NOMO-1 treated with dmso at 0.1 percent for 144 hours (cell line): ENCODE measurements at regions not wholly inside any gene's neighbourhood (a gene's known extent, or its start where the extent isn't known, plus 50 kb on each side); places are given as distances from the start of the nearest gene placed in this dataset.

Experiments
- DNase-seq: peaks from one replicate; lab custom pipeline; 2025; ENCODE audit not compliant: unreplicated experiment; lab: John Stamatoyannopoulos, UW

- DNase-seq, result no peak
Observed at GRCh38 chr17:69761767-69762321, 313.2 kb upstream of the KCNJ16 start.

DNA sequence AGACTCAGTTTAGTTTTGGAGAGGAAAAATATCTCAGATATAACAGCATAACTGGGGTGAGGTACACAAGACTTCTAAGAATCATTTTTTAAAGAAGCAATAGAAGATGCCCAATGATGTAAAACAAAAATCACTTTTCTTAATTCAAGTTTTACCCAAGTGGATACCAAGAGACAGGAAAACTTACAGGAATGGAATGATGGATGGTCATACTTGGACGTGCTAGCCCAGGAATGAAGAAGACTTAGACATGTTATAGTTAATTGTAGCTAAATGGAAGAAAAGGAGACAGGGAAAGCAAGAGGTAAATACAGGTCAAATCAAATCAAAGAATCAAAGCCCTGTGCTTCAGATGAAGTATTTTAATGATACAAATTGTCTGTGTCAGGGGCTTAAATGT, 312.7 kb upstream of the KCNJ16 start:
- no peak for DNase-seq

DNA sequence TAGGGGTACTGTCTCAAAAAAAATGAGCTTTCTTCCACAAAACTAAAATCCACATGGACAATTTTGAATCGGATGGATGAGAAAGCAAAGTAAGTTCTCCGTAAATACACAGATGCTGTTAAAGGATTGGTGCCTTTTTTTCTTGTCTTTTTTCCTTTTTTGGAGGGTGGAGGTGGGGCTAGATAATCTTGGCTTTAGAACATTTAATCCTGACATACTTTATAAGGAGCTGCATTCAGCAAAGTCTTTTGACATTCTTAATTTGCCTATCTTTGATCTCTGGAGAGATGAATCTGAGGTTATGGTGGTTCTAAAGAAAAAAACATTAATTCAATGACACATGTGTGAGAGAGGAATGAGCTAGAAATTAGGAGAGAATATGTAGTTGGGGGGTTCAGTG, 312.3 kb upstream of the KCNJ16 start:
- DNase-seq, result no peak

- no peak for DNase-seq
Observed at GRCh38 chr17:69763503-69763902, 311.5 kb upstream of the KCNJ16 start.

DNA sequence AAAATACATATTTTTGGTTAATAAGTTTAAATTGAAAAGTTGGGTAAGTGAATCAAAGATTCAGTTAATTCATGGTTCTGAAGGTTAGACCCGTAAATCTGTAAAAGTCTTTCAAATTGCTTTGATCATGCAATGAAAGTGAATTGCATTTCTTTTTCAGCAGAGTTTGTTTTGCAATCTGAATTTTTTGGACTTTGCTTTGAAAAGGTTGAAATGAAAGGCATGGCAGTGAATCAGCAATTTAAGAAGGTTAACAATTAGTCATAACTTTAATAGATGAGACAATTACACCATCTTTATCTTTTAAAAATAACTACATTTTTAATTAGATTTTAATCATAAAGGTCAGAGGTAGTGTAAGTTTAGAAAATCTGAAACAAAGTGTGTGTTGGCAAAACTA, 310.9 kb upstream of the KCNJ16 start:
- DNase-seq, result no peak

DNA sequence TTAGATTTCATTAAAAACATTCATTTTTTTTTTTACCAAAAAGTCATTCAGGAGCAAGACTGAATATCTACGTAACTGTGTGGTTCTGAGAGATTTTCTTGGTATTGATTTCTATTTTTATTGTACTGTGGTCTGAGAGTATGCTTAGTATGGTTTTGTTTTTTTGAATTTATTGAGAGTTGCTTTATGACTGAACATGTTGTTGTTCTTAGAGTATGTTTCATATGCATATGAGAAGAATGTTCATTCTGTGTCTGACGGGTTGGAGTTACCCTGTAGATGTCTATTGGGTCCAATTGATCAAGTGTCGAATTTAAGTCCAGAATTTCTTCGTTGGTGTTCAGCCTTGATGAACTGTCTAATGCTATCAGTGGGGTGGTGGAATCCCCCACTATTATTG, 306.0 kb upstream of the KCNJ16 start:
- DNase-seq, result no peak

DNA sequence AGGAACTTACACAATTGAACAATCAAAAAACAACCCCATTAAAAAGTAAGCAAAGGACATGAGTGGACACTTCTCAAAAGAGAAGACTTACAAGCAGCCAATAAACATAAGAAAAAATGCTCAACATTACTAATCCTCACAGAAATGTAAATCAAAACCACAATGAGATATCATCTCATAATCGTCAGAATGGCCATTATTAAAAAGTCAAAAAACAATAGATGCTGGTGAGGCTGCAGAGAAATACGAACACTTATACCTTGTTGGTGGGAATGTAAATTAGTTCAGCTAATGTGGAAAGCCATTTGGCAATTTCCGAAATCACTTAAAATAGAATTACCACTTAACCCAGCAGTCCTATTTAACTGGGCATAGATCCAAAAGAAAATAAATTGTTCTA, 301.9 kb upstream of the KCNJ16 start:
- DNase-seq, result no peak

- DNase-seq, result no peak
Observed at GRCh38 chr17:69779378-69780214, 295.4 kb upstream of the KCNJ16 start.

DNA sequence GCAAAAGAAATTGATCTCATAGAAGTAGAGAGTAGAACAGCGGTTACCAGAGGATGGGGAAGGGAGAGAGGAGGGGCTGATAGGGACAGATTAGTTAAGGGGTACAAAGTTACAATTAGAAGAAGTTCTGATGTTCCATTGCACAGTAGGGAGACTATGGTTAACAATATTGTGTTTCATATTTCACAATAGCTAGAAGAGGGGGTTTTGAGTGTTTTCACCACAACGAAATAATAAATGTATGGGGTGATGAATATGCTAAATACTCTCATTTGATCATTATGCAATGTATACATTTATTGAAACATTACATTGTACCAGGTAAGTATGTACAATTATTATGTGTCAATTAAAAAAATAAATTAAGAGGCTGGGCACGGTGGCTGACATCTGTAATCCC, 291.2 kb upstream of the KCNJ16 start:
- DNase-seq, result no peak

DNA sequence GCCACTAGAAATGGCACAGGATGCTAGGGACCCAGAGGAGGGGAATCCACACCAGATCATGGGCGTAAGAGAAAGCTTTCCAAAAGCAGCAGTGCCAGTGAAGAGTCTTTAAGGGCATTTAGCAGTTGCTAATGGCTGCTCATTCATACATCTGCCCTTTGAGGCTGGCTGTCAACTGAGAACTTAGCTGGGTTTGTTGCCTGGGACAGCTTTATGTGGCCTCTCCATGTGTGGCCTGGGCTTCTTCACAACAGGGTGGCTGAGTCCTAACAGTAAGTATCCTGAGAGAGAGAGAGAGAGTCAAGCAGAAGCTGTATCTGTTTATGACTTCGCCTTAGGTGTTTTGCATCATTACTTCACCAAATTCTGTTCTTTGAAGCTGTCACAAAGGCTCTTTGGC, 286.1 kb upstream of the KCNJ16 start:
- no peak for DNase-seq

DNA sequence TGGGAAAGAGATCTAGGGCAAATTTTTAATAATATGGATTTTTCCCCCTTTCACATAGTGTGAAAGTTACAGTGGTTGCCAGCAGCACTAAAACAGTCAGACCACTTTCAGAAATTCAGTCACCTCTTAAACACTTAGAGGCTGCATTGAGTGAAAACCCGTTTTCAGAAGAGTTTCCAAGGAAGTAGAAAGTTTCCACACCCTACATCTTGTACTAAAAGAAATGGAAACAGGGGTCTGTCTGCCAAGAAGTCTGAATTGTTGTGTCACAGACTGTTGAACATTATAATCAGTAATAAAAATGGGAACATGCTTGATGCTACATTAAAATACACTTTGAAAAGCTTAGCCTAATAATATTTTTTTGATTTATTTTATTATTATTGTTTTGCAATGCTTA, 278.9 kb upstream of the KCNJ16 start:
- DNase-seq, result no peak

- DNase-seq, result no peak
Observed at GRCh38 chr17:69800870-69801269, 274.2 kb upstream of the KCNJ16 start.

GRCh38 chr17:69801368-69801767, 273.7 kb upstream of the KCNJ16 start:
- DNase-seq, result no peak

DNA sequence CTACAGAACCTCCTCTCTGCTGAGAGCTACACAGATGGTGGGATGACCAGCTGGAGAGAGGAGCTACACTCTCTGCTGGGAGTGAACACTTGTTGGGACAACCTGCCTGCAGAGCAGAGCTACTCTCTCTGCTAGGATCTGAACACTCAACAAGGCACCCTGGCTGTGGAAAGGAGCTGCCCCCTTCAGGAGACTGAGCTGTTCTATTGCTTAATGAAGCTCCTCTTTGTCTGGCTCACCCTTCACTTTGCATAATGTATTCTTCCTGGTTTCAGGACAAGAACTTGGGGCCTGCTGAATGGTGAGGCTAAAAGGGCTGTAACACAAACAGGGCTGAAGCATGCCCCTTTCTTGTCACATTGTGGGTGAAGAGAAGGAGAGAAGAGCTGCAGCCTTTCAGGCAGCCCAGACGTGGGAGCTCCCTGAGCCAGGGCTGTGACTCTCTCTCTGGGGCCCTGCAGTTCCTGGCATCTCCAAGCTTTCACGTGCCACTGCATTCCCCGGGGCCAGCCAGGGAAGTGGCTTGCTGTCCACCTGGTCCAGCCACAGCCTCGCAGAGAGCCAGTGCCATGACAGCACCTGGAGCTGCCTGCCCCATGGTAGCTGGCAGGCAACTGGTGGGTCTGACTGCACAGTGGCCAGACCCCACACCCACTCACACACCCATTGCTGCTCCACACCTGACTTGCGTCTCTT, 272.8 kb upstream of the KCNJ16 start:
- no peak for DNase-seq

DNA sequence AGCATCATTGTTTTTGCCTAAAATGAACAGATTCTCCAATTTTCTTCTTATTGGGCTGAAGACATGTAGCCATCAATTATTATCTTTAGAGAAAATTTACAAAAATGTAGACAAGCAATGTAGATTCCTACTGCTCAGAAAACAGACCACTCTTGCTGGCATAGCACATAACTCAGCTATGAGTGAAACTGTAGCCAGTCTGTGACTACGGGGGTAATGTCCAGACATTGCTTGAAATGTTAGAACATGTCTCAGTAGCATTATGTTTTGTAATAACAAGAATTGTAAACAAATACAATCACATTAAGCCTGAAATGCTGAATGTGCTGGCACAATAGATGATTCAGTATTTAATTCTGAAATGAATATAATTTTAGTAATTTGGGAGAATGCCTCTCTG, 265.7 kb upstream of the KCNJ16 start:
- no peak for DNase-seq

- no peak for DNase-seq
Observed at GRCh38 chr17:69810326-69810965, 264.6 kb upstream of the KCNJ16 start.

- no peak for DNase-seq
Observed at GRCh38 chr17:69812240-69812837, 262.7 kb upstream of the KCNJ16 start.

DNA sequence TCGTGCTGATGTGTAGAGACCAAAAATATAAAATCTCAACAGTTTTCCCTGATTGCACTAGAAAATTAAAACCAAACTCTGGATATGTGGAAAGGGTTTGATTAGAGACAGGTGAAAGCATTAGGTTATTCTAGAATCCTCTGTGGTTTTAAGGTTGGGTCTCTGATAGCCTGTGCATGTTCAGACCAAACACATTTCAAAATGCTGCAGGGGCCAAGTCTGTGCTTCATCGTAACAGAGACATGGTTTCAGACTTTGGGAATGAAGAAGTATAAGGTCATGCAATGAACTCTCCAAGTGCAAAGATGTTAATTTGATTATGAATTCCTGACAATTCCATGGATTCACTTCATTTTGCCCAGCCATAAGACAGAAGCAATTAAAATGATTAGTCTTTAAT, 261.0 kb upstream of the KCNJ16 start:
- no peak for DNase-seq

GRCh38 chr17:69815406-69815805, 259.6 kb upstream of the KCNJ16 start:
- DNase-seq, result no peak

GRCh38 chr17:69818467-69818866, 256.6 kb upstream of the KCNJ16 start:
- no peak for DNase-seq

- no peak for DNase-seq
Observed at GRCh38 chr17:69819316-69820087, 255.5 kb upstream of the KCNJ16 start.
